A204.1 (cell line): ENCODE measurements at regions not wholly inside any gene's neighbourhood (a gene's known extent, or its start where the extent isn't known, plus 50 kb on each side); places are given as distances from the start of the nearest gene placed in this dataset.
A peak's percentile ranks its signal among the peaks of the same experiment; 100 is the strongest.
"Not testable (repeated sequence)": the region's sequence is repeated elsewhere in the genome, so short reads cannot be mapped to it uniquely, and the experiment has no call there.

ENCODE experiments used
- FAIRE-seq: peaks from 2 replicates; lab custom pipeline; 2012; peaks lifted over from hg19 to GRCh38; lab: Jason Lieb, UNC

- no peak for FAIRE-seq
Measured at GRCh38 chr3:75126556-75126955, 512.1 kb upstream of the CNTN3 start.

- no peak for FAIRE-seq
Measured at GRCh38 chr3:75129101-75129500, 514.6 kb upstream of the CNTN3 start.

DNA sequence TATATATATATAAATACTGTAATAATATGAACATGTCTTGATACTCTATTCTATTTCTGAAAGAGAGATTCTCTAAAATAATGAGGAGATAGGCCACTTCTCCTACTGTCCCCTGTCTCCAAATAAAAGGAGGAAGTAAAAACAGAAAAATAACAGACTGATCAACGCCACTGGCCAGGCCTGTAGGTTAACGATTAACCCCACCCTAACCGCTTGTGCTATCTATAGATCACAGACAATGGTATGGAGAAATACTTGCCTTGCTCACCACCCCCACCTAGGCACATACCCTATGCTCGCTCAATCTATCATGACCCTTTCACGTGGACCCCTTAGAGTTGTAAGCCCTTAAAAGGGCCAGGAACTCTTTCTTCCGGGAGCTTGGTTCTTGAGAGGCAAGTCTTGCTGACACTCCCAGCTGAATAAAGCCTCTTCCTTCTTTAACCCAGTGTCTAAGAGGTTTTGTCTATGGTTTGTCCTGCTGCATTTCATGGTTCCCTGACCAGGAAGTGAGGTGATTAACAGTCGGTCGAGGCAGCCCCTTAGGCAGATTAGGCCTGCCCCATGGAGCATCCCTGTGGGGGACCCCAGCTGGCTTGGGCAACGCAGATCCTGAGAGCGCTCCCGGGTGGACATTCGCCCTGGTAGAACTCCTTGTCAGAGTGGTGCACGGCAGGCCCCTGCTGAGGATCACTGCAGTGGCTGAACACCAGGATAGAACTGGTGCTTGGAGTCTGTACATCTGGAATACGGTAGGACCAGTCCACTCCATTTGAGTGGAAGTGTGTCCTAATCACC, 521.8 kb upstream of the CNTN3 start:
- no peak for FAIRE-seq

- no peak for FAIRE-seq
Measured at GRCh38 chr3:75138345-75138744, 523.9 kb upstream of the CNTN3 start.

- FAIRE-seq, result no peak
Measured at GRCh38 chr3:75140904-75141615, 523.1 kb upstream of the FRG2C start.

- FAIRE-seq, result no peak
Measured at GRCh38 chr3:75144406-75144805, 519.7 kb upstream of the FRG2C start.

DNA sequence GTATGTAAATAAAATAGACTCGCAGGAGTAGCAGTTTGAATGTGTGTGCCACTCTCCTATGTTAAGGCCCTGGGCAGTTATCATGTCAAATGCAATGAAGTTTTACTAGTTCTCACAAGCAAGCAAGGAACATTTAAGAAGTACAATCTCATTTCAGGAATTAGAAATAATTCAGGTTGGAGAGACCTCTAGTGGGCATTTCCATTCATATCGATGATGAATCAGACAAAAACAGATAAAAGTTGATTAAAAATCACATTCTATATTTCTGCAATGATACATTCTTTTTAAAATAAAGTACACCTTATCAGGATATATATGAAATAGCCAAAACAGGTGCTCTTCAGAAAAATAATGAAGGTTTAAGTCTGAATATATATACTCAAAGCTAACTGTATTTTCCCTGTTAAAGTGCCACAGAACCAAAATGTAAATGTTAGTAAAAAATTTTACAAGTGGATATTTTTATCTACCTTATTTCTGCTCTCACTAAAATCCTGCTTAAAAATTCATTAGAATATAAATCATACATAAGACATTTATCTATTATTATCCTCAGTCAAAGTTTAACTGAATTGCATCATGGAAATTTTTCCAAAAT, 492.4 kb upstream of the FRG2C start:
- peak; percentile 96 for FAIRE-seq

DNA sequence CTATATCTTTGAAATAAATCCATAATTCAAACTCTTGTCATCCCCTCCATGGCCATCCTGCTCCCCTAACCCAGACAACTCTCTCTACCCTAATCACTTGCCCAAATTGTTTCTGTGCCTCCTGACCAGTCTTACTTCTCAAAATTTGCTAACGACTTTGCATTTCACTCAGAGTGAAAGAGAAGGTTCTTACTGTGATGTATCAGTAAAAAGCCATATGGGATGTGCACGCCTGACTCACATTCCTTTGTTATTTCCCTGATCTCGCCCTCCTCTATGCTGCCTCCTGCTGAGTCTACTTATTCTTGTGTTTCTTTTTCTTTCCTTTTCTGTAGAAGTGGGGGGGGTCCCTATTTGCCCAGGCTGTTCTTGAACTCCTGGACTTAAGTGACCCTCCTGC, 487.2 kb upstream of the FRG2C start:
- FAIRE-seq, result no peak

- no peak for FAIRE-seq
Measured at GRCh38 chr3:75180235-75180944, 483.7 kb upstream of the FRG2C start.

DNA sequence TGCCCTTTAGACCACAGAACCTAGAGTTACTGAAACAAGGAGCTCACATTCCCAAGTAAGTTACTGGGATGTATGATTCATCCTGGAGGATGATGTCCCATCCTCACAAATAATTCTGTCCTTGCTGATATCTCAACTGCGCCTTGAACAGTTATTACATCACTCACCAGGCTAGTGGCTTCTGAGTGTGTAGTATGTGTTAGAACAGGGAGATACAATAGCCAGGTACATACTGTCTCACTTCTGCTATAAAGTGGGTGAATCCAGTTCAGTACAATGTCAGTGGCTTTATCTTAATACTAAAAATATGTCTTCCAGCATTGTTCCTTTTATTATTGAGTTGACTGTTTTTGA, 483.2 kb upstream of the FRG2C start:
- FAIRE-seq, result no peak

DNA sequence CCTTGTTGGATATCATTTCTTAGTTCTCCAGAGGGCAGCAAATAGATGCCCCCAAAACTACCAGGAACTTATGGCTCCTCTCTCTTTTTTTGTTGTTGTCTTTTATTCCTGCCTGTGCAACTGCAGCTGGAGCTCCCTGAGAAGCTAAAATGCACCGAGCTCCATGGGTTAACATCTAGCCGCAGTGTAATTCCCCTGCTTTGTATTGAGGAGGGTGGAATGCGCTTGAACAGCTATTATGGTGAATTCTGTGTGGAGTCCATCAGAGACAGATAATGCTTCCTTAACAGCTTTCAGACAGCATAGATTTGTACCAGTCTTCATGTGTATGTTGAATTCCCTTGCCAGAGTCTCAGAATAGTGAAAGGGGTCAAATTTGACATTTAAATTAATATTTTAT, 475.2 kb upstream of the FRG2C start:
- no peak for FAIRE-seq

- FAIRE-seq, result peak; percentile 35
Measured at GRCh38 chr3:75192146-75192616, 471.9 kb upstream of the FRG2C start.

DNA sequence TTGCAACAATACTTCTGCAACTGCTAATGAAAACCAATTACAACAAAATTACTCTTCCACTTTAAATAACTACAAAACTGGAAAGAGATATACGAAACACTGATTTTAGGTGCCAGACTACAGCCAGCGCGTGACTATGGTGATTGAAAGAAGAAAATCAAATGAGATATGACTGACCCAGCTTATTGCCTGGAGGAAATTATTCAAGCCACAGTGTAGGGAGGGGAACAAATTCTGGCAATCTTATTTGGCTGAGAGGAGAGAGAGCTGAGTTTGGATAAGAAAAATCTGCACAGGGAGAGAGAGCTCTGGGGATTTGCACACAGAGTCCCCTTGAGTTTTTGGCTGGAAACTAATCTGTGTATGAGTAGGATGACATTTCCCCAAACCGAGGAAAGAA, 470.3 kb upstream of the FRG2C start:
- FAIRE-seq, result no peak

DNA sequence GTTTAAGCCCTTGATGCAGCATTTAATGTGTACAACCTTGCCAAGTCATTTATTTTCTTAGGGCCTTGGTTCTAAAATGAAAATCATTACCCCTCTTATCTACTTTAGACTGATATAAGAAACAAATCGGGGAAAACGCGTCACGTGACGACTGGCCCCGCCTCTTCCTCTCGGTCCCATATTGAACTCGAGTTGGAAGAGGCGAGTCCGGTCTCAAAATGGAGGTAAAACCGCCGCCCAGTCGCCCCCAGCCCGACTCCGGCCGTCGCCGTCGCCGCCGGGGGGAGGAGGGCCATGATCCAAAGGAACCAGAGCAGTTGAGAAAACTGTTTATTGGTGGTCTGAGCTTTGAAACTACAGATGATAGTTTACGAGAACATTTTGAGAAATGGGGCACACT, 449.8 kb upstream of the FRG2C start:
- FAIRE-seq, result not testable (repeated sequence)

DNA sequence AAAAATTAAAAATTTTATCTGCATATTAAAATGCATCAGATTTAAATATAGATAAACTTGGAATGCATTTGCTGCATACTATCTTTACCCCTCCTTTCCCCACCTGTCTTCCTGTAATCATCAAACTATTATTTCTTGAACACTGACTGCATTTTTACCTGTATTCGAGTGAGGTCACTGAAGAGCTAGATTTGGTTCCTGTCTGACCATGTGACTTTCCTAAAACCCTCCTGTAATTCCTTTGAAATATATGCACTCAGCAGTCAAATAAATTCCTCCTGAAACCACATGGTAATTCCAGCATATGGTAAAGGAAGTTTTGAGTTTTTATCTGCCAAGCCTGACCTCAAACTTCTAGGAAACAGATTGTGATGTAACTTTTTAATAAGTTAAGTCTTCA, 445.6 kb upstream of the FRG2C start:
- no peak for FAIRE-seq

GRCh38 chr3:75220932-75221331, 443.2 kb upstream of the FRG2C start:
- no peak for FAIRE-seq

DNA sequence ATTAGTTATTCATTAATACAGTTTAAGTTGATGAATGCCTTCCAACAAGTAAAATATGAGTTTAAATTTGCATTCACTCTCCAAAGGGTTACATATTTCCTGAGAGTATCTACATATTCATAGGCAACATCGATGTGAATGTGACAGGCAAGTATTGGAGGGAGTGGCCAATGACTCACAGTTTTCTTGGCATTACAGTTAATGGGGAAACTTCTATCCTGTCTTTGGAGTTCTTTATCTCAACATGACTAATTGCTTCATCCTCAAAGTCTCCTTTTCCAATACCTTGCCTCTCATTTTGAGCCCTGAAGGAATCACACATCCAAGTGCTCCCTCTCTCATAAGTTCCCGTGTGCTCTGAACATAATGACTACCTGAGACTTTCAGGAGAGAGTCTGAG, 439.7 kb upstream of the FRG2C start:
- no peak for FAIRE-seq

DNA sequence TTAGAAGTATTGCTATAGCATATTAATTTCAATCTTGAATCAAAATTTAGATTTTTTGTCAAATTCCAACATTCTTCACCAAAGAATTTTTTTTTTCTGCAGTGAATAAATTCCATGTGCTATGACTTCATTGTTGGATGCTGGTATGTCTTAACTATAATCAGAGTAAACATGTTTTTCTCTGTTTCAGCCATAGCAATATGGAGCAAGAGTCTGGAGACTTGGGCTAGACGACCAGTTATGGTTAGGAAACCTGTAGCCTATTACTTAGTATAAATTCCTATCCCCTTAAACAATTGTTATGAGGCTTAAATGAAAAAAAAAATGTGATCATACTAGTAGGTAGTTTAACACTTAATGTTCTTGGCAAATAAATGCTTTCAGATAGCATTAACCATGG, 431.9 kb upstream of the FRG2C start:
- FAIRE-seq, result no peak

DNA sequence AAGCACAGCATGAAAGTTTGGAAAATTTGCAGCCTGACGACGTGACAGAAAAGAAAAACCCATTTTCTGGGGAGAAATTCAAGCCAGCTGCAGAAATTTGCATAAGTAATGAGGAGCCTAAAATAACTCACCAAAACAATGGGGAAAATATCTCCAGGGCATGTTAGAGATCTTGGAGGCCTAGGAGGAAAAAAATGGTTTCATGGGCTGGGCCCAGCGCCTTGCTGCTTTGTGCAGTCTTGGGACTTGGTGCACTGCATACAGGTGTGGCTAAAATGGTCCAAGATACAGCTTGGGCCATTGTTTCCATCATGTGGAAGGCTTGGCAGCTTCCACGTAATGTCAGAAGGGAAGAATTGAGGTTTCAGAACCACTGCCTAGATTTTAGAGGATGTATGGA, 428.5 kb upstream of the FRG2C start:
- FAIRE-seq, result no peak

GRCh38 chr3:75237053-75237452, 427.1 kb upstream of the FRG2C start:
- FAIRE-seq, result no peak

GRCh38 chr3:75237477-75237876, 426.7 kb upstream of the FRG2C start:
- no peak for FAIRE-seq

GRCh38 chr3:75241226-75241962, 422.7 kb upstream of the FRG2C start:
- not testable (repeated sequence) for FAIRE-seq
